Ishikawa (cell line): ENCODE measurements at regions not wholly inside any gene's neighbourhood (a gene's known extent, or its start where the extent isn't known, plus 50 kb on each side); places are given as distances from the start of the nearest gene placed in this dataset.

Experiments used
- CEBPB ChIP-seq: IDR thresholded peaks from 2 replicates; pipeline ENCODE4 v1.6.1; 2012
- CREB1 ChIP-seq: IDR thresholded peaks from 2 replicates; pipeline ENCODE4 v1.6.1; 2012; ENCODE audit warnings: low read depth
- EGR1 ChIP-seq: IDR thresholded peaks from 2 replicates; pipeline ENCODE4 v1.6.1; 2012
- EP300 ChIP-seq: IDR thresholded peaks from 2 replicates; pipeline ENCODE4 v1.6.1; 2012; ENCODE audit warnings: borderline replicate concordance
- FOXM1 ChIP-seq: IDR thresholded peaks from 2 replicates; pipeline ENCODE4 v1.6.1; 2012; ENCODE audit warnings: low read depth, borderline replicate concordance
- NFIC ChIP-seq: IDR thresholded peaks from 2 replicates; pipeline ENCODE4 v1.6.1; 2012
- RAD21 ChIP-seq: IDR thresholded peaks from 2 replicates; pipeline ENCODE4 v1.6.1; 2012; ENCODE audit warnings: low read depth
- TAF1 ChIP-seq: IDR thresholded peaks from 2 replicates; pipeline ENCODE4 v1.6.1; 2012; ENCODE audit warnings: low read depth, mild to moderate bottlenecking
- TCF12 ChIP-seq: IDR thresholded peaks from 2 replicates; pipeline ENCODE4 v1.6.1; 2012; ENCODE audit warnings: low read depth
- TEAD4 ChIP-seq: IDR thresholded peaks from 2 replicates; pipeline ENCODE4 v1.6.1; 2012
- YY1 ChIP-seq: IDR thresholded peaks from 2 replicates; pipeline ENCODE4 v1.6.1; 2012; ENCODE audit warnings: low read depth
- ZBTB7A ChIP-seq: IDR thresholded peaks from 2 replicates; pipeline ENCODE4 v1.6.1; 2012; ENCODE audit warnings: low read depth
- TF ChIP-seq, protein P1 (sequence below): IDR thresholded peaks from 2 replicates; pipeline ENCODE4 v1.6.1; 2012; ENCODE audit warnings: low read depth, mild to moderate bottlenecking
- TF ChIP-seq, protein P2 (sequence below): IDR thresholded peaks from 2 replicates; pipeline ENCODE4 v1.6.1; 2012
- TF ChIP-seq, protein P3 (sequence below): IDR thresholded peaks from 2 replicates; pipeline ENCODE4 v1.6.1; 2012

DNA sequence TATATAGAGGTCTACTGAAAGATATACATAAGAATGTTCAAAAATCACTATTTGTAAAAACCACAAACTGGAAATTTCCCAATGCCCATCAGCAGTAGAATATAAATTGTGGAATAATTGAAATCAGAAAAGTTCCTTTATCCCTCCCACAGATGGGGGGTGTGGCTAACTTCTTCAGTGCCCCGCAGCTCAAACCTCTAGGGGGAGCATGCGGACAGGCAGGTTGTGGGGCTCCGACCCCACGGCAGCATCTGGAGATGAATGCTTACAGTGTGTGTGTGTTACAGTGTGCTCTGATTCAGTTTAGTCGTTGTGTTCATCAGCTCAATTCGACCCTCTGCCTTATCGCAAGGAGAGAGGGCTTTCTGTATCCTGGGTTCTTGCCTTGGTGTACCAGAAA lies 262.1 kb upstream of the LRRC7 start:
- TF ChIP-seq RAD21 (peak; percentile 41), TCF12 (no peak)

DNA sequence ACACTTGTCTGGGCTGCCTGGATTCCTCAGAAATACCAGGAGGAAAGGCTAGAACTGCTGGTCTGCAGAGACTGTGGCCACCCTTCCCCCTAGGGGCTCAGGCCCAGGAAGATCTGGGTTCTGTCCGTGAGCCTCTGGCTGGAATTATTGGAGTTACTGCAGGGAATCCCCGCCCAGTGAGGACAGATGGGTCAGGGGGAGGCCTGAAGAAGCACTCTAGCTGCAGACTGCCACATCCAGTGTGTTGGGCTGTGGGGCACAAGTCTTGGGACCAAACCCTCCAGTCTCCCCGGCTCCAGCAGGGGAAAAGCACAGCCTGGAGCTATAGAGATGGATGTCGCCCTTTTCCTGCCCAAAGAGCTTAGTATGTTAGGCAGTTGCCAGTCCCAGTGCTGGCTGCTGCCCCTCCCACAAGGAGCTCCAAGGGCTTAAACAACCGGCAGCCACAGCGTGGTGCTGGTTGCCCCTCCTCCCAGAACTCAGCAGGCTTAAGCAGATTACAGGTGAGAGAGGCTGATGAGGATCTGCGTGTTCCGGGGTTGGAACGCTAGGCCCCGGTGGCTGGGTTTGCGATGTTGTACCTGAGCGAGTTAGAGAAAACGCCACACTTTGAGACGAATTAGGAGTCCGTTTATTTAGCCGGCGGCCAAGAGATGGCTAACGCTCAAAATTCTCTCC lies 255.5 kb upstream of the LRRC7 start:
- TF ChIP-seq TAF1 = no peak
- no peak for TF ChIP-seq EP300
- TF ChIP-seq, protein P1, sequence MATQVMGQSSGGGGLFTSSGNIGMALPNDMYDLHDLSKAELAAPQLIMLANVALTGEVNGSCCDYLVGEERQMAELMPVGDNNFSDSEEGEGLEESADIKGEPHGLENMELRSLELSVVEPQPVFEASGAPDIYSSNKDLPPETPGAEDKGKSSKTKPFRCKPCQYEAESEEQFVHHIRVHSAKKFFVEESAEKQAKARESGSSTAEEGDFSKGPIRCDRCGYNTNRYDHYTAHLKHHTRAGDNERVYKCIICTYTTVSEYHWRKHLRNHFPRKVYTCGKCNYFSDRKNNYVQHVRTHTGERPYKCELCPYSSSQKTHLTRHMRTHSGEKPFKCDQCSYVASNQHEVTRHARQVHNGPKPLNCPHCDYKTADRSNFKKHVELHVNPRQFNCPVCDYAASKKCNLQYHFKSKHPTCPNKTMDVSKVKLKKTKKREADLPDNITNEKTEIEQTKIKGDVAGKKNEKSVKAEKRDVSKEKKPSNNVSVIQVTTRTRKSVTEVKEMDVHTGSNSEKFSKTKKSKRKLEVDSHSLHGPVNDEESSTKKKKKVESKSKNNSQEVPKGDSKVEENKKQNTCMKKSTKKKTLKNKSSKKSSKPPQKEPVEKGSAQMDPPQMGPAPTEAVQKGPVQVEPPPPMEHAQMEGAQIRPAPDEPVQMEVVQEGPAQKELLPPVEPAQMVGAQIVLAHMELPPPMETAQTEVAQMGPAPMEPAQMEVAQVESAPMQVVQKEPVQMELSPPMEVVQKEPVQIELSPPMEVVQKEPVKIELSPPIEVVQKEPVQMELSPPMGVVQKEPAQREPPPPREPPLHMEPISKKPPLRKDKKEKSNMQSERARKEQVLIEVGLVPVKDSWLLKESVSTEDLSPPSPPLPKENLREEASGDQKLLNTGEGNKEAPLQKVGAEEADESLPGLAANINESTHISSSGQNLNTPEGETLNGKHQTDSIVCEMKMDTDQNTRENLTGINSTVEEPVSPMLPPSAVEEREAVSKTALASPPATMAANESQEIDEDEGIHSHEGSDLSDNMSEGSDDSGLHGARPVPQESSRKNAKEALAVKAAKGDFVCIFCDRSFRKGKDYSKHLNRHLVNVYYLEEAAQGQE = no peak
- no peak for TF ChIP-seq CREB1
- TF ChIP-seq EGR1 = no peak
- TF ChIP-seq, protein P2, sequence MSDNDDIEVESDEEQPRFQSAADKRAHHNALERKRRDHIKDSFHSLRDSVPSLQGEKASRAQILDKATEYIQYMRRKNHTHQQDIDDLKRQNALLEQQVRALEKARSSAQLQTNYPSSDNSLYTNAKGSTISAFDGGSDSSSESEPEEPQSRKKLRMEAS = no peak
- no peak for TF ChIP-seq CEBPB
- no peak for TF ChIP-seq NFIC
- TF ChIP-seq ZBTB7A = no peak
- no peak for TF ChIP-seq TCF12
- no peak for TF ChIP-seq TEAD4
- TF ChIP-seq, protein P3, sequence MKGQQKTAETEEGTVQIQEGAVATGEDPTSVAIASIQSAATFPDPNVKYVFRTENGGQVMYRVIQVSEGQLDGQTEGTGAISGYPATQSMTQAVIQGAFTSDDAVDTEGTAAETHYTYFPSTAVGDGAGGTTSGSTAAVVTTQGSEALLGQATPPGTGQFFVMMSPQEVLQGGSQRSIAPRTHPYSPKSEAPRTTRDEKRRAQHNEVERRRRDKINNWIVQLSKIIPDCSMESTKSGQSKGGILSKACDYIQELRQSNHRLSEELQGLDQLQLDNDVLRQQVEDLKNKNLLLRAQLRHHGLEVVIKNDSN = no peak
- no peak for TF ChIP-seq YY1
- no peak for TF ChIP-seq RAD21
- TF ChIP-seq FOXM1 = no peak

DNA sequence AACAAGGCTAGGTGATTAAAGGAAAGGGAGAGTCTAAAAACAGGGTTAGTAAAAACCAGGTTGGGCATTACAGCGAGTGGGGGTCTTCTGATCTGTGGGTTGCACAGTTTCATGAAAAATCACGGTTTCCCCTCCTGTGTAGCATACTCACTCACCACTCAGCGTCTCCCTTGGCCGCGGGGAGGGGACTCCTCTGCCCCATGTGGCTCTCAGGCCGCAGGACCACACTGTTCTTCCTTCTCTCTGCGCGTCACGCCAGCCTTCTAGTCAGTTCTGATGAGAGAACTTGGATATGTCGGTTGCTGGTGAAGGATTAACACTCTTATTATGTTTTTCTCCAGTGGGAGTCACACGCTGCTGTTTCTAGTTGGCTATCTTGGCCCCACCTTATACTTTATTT lies 254.6 kb upstream of the LRRC7 start:
- TF ChIP-seq CREB1 = no peak
- TF ChIP-seq RAD21 = no peak
- TF ChIP-seq, protein P2 = no peak
- TF ChIP-seq, protein P3 = no peak
- no peak for TF ChIP-seq NFIC
- no peak for TF ChIP-seq FOXM1
- TF ChIP-seq TCF12 = no peak
- no peak for TF ChIP-seq CEBPB
- TF ChIP-seq, protein P1 = no peak
- TF ChIP-seq EP300 = no peak
- TF ChIP-seq ZBTB7A = no peak
- no peak for TF ChIP-seq TEAD4
- no peak for TF ChIP-seq TAF1
- TF ChIP-seq YY1 = no peak
- no peak for TF ChIP-seq EGR1

DNA sequence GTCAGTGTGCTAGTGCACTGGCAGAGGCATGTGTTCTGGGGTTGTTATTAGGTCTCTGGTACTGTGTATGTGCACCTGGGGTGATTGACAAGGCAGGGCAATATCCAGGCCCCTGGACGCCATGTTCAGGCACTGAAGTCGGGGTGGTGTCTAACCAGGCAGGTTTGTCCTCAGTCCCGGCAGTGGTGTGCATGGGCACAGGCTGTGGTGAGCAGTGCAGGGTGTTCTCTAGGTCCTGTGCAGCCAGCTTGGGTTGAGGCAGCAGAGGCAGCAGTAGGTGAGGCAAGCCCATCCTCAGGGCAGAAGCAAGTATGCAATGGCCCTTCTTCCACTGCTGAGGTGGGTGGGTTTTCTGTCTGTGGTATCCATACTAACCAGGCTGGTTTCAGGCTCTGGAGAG lies 252.3 kb upstream of the LRRC7 start:
- TF ChIP-seq, protein P3 = no peak
- no peak for TF ChIP-seq EP300
- no peak for TF ChIP-seq ZBTB7A
- no peak for TF ChIP-seq RAD21
- no peak for TF ChIP-seq TEAD4
- TF ChIP-seq, protein P2 = no peak
- TF ChIP-seq FOXM1 = no peak
- TF ChIP-seq CREB1 = no peak
- TF ChIP-seq TCF12 = no peak
- no peak for TF ChIP-seq TAF1
- TF ChIP-seq, protein P1 = no peak
- TF ChIP-seq NFIC = no peak
- TF ChIP-seq CEBPB = no peak
- no peak for TF ChIP-seq EGR1
